ENCODE measurements at regions not wholly inside any gene's neighbourhood (a gene's known extent, or its start where the extent isn't known, plus 50 kb on each side); places are given as distances from the start of the nearest gene placed in this dataset.

GRCh38 chr13:99883805-99884204 is 87.8 kb downstream of the ZIC5 start:
- no peak for ATAC-seq (ENCODE audit: low read depth)
- intact Hi-C loops (cut with micrococcal nuclease) = no loop called here
- TF ChIP-seq CTCF (IDR thresholded peaks at IDR 0.05) = no peak
- ChIA-PET POLR2A (interaction anchor here (0.6 kb wide), 1 partner anchor 289 kb away, joined by 4 read pairs; no protein-coding TSS in a partner anchor), CTCF (no interaction called here)
- Mint-ChIP-seq H3K36me3 (ENCODE audit: low read depth) (no peaks in the 10 kb centered on the region), H3K4me1 (peaks cover 21% of the 10 kb centered on the region), H3K27ac (no peak overlapping the region), H3K4me3 (no peak overlapping the region), H3K9me3 (no peaks in the 10 kb centered on the region), H3K27me3 (peaks cover 5% of the 10 kb centered on the region)
- no peak for DNase-seq

GRCh38 chr13:99878921-99879610 is 92.5 kb downstream of the ZIC5 start:
- ATAC-seq (ENCODE audit: low read depth) = no peak
- POLR2A ChIA-PET = no interaction called here
- intact Hi-C loops (cut with micrococcal nuclease) = no loop called here
- H3K27ac Mint-ChIP-seq = no peak overlapping the region
- H3K4me1 Mint-ChIP-seq = peaks cover 15% of the 10 kb centered on the region
- H3K4me3 Mint-ChIP-seq = no peak overlapping the region
- no peak for TF ChIP-seq CTCF (IDR thresholded peaks at IDR 0.05)
- H3K27me3 Mint-ChIP-seq = no peaks in the 10 kb centered on the region
- H3K36me3 Mint-ChIP-seq (ENCODE audit: low read depth) = no peaks in the 10 kb centered on the region
- no peaks in the 10 kb centered on the region for H3K9me3 Mint-ChIP-seq
- no peak for DNase-seq
- CTCF ChIA-PET = no interaction called here

- ChIA-PET CTCF (no interaction called here), POLR2A (no interaction called here)
- no peak for TF ChIP-seq CTCF (IDR thresholded peaks at IDR 0.05)
- H3K27ac Mint-ChIP-seq = no peak overlapping the region
- no peak for ATAC-seq (ENCODE audit: low read depth)
- no peaks in the 10 kb centered on the region for H3K9me3 Mint-ChIP-seq
- no peaks in the 10 kb centered on the region for H3K27me3 Mint-ChIP-seq
- H3K4me1 Mint-ChIP-seq = peaks cover under 1% of the 10 kb centered on the region
- H3K36me3 Mint-ChIP-seq (ENCODE audit: low read depth) = no peaks in the 10 kb centered on the region
- no peak for DNase-seq
- no peak overlapping the region for H3K4me3 Mint-ChIP-seq
- intact Hi-C loops (cut with micrococcal nuclease) = no loop called here
These were observed 94.9 kb downstream of the ZIC5 start for GRCh38 chr13:99876651-99877050.

GRCh38 chr13:99875391-99875790 is 96.2 kb downstream of the ZIC5 start:
- Mint-ChIP-seq H3K4me3 (no peak overlapping the region), H3K36me3 (ENCODE audit: low read depth) (no peaks in the 10 kb centered on the region), H3K27me3 (no peaks in the 10 kb centered on the region), H3K4me1 (peaks cover 9% of the 10 kb centered on the region), H3K27ac (no peak overlapping the region), H3K9me3 (no peaks in the 10 kb centered on the region)
- ChIA-PET POLR2A (no interaction called here), CTCF (no interaction called here)
- ATAC-seq (ENCODE audit: low read depth) (no peak), DNase-seq (no peak)
- intact Hi-C loops (cut with micrococcal nuclease) = no loop called here
- no peak for TF ChIP-seq CTCF (IDR thresholded peaks at IDR 0.05)

- no peak for ATAC-seq (ENCODE audit: low read depth)
- intact Hi-C loops (cut with micrococcal nuclease) = no loop called here
- Mint-ChIP-seq H3K36me3 (ENCODE audit: low read depth) (no peaks in the 10 kb centered on the region), H3K9me3 (no peaks in the 10 kb centered on the region), H3K4me3 (no peak overlapping the region), H3K4me1 (peaks cover 9% of the 10 kb centered on the region), H3K27me3 (no peaks in the 10 kb centered on the region), H3K27ac (no peak overlapping the region)
- no peak for TF ChIP-seq CTCF (IDR thresholded peaks at IDR 0.05)
- ChIA-PET POLR2A (no interaction called here), CTCF (no interaction called here)
- DNase-seq = no peak
These were observed 97.6 kb downstream of the ZIC5 start for GRCh38 chr13:99873832-99874430.
